ENCODE measurements at regions not wholly inside any gene's neighbourhood (a gene's known extent, or its start where the extent isn't known, plus 50 kb on each side); places are given as distances from the start of the nearest gene placed in this dataset.
"Not testable (repeated sequence)": the region's sequence is repeated elsewhere in the genome, so short reads cannot be mapped to it uniquely, and the experiment has no call there.

- TF ChIP-seq POU2F2 (IDR thresholded peaks at IDR 0.05; ENCODE audit: low read depth, low read length) = no peak
- FAIRE-seq = no peak
- DNase-seq (ENCODE audit: insufficient read length, low spot score) = no peak
Measured at GRCh38 chr14:106619606-106620005, 1093.2 kb downstream of the TMEM121 start.

DNA sequence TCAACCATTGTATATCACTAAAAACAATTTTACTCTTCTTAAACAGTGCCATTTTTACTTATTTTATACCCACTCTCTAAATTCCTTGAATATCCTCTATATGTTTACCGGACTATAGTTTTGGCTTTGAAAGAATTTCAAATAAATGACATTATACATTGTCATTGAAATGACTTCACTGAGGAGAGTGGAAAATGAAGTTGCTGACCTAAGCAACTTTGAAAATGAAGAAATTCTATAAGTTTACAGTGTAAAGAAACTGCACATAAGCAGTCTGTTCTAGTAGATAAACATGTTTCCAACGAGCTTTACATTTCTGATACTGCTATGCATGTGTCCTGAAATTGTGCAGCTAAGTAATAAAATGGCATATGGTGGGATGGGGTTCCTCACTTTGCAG is 1094.0 kb downstream of the TMEM121 start:
- no peak for TF ChIP-seq TAF1 (IDR thresholded peaks at IDR 0.05; ENCODE audit: low read depth, low read length)
- TF ChIP-seq PAX5 (IDR thresholded peaks at IDR 0.05; ENCODE audit: insufficient read depth, low read length, severe bottlenecking) = no peak
- no peak for TF ChIP-seq POU2F2 (IDR thresholded peaks at IDR 0.05; ENCODE audit: low read depth, low read length)
- no peak for FAIRE-seq

GRCh38 chr14:106622200-106622745 is 1095.9 kb downstream of the TMEM121 start:
- FAIRE-seq = no peak
- TF ChIP-seq TAF1 (IDR thresholded peaks at IDR 0.05; ENCODE audit: low read depth, low read length) = no peak
- no peak for TF ChIP-seq POU2F2 (IDR thresholded peaks at IDR 0.05; ENCODE audit: low read depth, low read length)
- no peak for TF ChIP-seq PAX5 (IDR thresholded peaks at IDR 0.05; ENCODE audit: insufficient read depth, low read length, severe bottlenecking)
- TF ChIP-seq POLR2AphosphoS5 (IDR thresholded peaks at IDR 0.05; ENCODE audit: low read depth, low read length) = no peak
- no peak for TF ChIP-seq SPI1 (IDR thresholded peaks at IDR 0.05; ENCODE audit: low read depth, low read length)
- no peak for TF ChIP-seq POLR2A (IDR thresholded peaks at IDR 0.05; ENCODE audit: low read depth, low read length)
- DNase-seq (ENCODE audit: insufficient read length, low spot score) = no peak

More for the DNA sequence above, 1094.0 kb downstream of the TMEM121 start:
- no peak for DNase-seq (ENCODE audit: insufficient read length, low spot score)

GRCh38 chr14:106625186-106625585 is 1098.8 kb downstream of the TMEM121 start:
- DNase-seq (ENCODE audit: insufficient read length, low spot score) = no peak
- no peak for FAIRE-seq
- TF ChIP-seq PAX5 (IDR thresholded peaks at IDR 0.05; ENCODE audit: insufficient read depth, low read length, severe bottlenecking) (no peak), POLR2A (IDR thresholded peaks at IDR 0.05; ENCODE audit: low read depth, low read length) (no peak), POLR2AphosphoS5 (IDR thresholded peaks at IDR 0.05; ENCODE audit: low read depth, low read length) (no peak), SPI1 (IDR thresholded peaks at IDR 0.05; ENCODE audit: low read depth, low read length) (no peak), POU2F2 (IDR thresholded peaks at IDR 0.05; ENCODE audit: low read depth, low read length) (no peak), TAF1 (IDR thresholded peaks at IDR 0.05; ENCODE audit: low read depth, low read length) (no peak)

DNA sequence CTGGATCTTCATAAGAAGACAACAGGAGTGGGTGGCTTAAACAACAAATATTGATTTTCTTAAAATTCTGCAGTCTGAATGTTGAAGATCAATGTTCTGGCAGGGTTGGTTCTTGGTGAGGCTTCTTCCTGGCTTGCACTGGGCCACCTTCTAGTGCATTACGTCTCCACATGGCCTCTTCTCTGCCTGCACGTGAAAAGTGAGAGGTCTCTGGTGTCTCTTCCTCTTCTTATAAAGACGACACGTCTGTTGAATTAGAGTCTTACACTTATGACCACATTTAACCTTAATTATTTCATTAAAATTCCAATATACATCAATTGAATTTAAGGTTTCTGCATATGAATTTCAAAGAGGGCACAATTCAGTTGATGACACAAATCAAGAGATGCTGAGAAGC is 1100.1 kb downstream of the TMEM121 start:
- FAIRE-seq; DNase-seq (ENCODE audit: insufficient read length, low spot score): not testable (repeated sequence)

GRCh38 chr14:106626942-106627588 is 1100.7 kb downstream of the TMEM121 start:
- FAIRE-seq (peak; percentile 97), DNase-seq (ENCODE audit: insufficient read length, low spot score) (peak; percentile 45)
- TF ChIP-seq SPI1 (IDR thresholded peaks at IDR 0.05; ENCODE audit: low read depth, low read length) = 0 out of 2 replicates have a peak, but pooled peaks have one; percentile 8

DNA sequence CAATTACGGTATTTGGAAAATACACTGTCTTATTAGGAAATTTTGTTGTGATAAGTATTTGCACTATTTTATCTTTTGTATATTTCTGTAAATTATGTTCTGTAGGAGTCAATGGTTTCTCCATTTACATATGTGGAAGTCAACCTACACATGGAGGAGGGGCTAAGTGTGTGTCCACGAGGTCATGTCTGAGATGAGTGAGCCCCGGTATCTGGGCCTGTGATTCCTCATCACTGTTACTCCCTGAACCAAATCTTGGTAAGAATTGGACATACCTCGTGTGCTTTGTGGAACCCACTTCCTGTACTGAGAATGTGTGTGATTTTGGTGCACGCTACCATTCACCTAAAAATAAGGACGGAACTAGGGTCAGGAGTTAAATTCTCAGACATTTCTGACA is 1105.5 kb downstream of the TMEM121 start:
- DNase-seq (ENCODE audit: insufficient read length, low spot score) (no peak), FAIRE-seq (no peak)
- no peak for TF ChIP-seq PAX5 (IDR thresholded peaks at IDR 0.05; ENCODE audit: insufficient read depth, low read length, severe bottlenecking)

DNA sequence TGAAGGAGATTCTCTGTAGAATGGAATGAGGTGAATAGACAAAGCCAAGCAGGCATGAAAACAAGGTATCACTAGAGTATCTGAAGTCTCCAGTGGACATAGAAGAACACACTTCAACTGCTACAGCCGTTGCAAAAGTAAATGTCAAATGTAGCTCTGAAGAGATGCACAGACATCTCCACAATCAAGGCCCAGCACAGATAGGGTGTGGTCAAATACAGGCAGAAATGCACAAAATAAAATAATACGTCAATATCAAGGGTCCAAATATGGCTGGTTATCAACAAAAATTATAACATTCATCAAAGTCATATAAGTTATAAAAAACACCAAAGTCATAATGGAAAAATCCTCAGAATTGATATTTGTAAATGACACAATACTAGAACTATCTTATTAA is 1107.3 kb downstream of the TMEM121 start:
- DNase-seq (ENCODE audit: insufficient read length, low spot score) (no peak), FAIRE-seq (peak; percentile 60)
- TF ChIP-seq POU2F2 (IDR thresholded peaks at IDR 0.05; ENCODE audit: low read depth, low read length) = no peak
- TF ChIP-seq SPI1 (IDR thresholded peaks at IDR 0.05; ENCODE audit: low read depth, low read length) = no peak

DNA sequence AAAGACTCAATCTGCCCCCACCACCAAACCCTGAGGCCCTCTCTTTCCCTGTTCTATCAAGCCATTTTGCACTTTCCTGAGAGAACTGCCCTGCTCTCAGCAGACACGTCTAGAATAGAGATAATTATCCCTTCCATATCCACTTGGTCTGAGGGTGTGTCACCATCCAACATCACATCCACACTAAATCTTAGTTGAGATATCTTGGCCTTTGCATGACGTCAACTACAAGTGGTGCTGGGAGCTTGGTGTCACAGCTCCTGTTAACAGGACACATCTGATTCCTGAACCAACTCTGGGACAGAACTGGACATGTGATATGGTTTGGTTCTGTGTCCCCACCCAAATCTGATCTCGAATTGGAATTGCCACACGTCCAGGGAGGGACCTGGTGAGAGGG is 1109.2 kb downstream of the TMEM121 start:
- TF ChIP-seq POLR2AphosphoS5 (IDR thresholded peaks at IDR 0.05; ENCODE audit: low read depth, low read length) (no peak), POU2F2 (IDR thresholded peaks at IDR 0.05; ENCODE audit: low read depth, low read length) (no peak), SPI1 (IDR thresholded peaks at IDR 0.05; ENCODE audit: low read depth, low read length) (no peak), POLR2A (IDR thresholded peaks at IDR 0.05; ENCODE audit: low read depth, low read length) (no peak), TAF1 (IDR thresholded peaks at IDR 0.05; ENCODE audit: low read depth, low read length) (no peak), PAX5 (IDR thresholded peaks at IDR 0.05; ENCODE audit: insufficient read depth, low read length, severe bottlenecking) (no peak)
- DNase-seq (ENCODE audit: insufficient read length, low spot score) = no peak
- FAIRE-seq = no peak

GRCh38 chr14:106638786-106639452 is 1112.5 kb downstream of the TMEM121 start:
- peak; percentile 95 for FAIRE-seq
- peak; percentile 21; the same call in 1 of the 2 replicates for TF ChIP-seq SPI1 (IDR thresholded peaks at IDR 0.05; ENCODE audit: low read depth, low read length)
- DNase-seq (ENCODE audit: insufficient read length, low spot score) = peak; percentile 27

DNA sequence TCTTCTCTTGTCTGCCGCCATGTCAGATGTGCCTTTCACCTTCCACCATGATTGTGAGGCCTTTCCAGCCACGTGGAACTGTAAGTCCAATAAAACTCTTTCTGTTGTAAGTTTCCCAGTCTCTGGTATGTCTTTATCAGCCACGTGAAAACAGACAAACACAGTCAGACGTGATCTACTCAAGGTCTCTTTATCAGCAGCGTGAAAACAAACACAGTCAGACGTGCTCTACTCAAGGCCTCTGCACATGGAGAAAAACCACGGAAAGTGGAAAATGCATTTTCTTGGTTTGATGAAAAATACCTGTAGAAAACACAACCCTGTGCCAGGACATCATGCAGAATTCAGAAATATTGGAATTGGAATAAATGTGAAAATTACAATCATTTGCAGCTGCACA is 1115.7 kb downstream of the TMEM121 start:
- TF ChIP-seq POLR2AphosphoS5 (IDR thresholded peaks at IDR 0.05; ENCODE audit: low read depth, low read length) = no peak
- no peak for TF ChIP-seq SPI1 (IDR thresholded peaks at IDR 0.05; ENCODE audit: low read depth, low read length)
- no peak for TF ChIP-seq TAF1 (IDR thresholded peaks at IDR 0.05; ENCODE audit: low read depth, low read length)
- TF ChIP-seq POU2F2 (IDR thresholded peaks at IDR 0.05; ENCODE audit: low read depth, low read length) = no peak
- TF ChIP-seq POLR2A (IDR thresholded peaks at IDR 0.05; ENCODE audit: low read depth, low read length) = no peak
- no peak for TF ChIP-seq PAX5 (IDR thresholded peaks at IDR 0.05; ENCODE audit: insufficient read depth, low read length, severe bottlenecking)
- FAIRE-seq (no peak), DNase-seq (ENCODE audit: insufficient read length, low spot score) (no peak)

- not testable (repeated sequence) for DNase-seq (ENCODE audit: insufficient read length, low spot score); FAIRE-seq
Measured at GRCh38 chr14:106642971-106643370, 1116.6 kb downstream of the TMEM121 start.

DNA sequence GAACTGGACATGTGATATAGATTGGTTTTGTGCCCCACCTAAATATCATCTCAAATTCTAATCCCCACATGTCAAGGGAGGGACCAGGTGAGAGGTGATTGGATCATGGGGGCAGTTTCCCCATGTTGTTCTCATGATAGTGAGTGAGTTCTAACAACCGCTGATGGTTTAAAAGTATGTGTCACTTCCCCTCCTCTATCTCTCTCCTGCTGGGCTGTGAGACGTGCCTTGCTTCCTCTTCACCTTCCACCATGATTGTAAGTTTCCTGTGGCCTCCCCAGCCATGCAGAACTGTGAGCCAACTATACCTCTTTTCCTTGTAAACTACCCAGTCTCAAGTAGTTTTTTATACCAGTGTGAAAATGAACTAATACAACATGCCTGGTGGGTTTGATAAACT is 1122.5 kb downstream of the TMEM121 start:
- FAIRE-seq; DNase-seq (ENCODE audit: insufficient read length, low spot score): not testable (repeated sequence)
